ENCODE measurements at regions not wholly inside any gene's neighbourhood (a gene's known extent, or its start where the extent isn't known, plus 50 kb on each side); places are given as distances from the start of the nearest gene placed in this dataset.

DNA sequence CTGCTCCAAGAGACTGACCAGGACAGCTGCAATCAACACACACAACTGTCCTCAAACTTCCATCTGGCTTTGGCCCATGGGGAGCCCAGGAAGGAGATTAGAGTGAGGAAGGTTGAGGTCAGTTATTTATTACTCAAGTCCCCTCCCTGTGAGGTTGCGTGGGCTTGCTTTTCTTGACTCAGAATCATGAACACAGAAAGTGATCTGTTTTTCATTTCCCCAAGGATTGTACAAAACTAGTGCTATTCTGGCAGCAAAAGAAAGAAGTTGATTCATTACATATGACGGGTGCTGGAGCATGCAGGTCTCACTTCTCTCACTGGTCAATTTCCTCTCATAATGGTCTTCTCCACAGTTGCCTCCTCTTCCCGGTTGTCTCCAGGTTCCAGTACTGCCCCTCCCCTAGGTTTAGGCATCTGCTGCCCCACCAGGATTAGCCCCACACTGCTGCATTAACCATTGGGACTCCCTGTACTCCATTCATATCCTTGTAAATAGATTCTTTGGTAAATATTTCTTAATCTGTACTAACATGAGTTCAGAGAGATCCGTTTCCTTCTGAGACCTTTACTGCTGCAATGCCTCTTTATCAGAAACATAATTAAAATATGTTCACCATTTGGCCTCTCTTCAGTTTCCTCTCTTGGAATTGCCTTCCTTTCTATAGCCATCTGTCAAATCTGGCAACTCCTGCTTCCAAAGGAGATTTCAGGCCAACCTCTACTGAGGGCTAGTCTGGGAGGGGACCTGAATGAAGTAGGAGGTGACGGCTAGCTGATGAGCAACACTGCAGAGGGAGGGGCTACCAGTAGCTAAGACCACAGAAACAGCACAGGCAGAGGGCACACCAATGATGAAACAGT is 888.8 kb downstream of the QKI start:
- H2BK15ac ChIP-seq (ENCODE audit: low read depth, low read length), result no peak overlapping the region
- H2BK120ac ChIP-seq (ENCODE audit: low read depth, low read length), result no peak overlapping the region
- no peak overlapping the region for H4K91ac ChIP-seq (ENCODE audit: insufficient read depth, low read depth, low read length)
- intact Hi-C loops (cut with micrococcal nuclease) (no loop called here), dilution Hi-C loops (cut with HindIII; ENCODE audit: low sequenced_read_pairs, unreplicated experiment) (no loop called here), in situ Hi-C loops (cut with MboI; ENCODE audit: low sequenced_read_pairs) (no loop called here)
- no peaks in the 10 kb centered on the region for H3K9me1 ChIP-seq (ENCODE audit: insufficient read depth, low read length)
- H4K8ac ChIP-seq (ENCODE audit: low read depth in 2 of 2, low read length in 2 of 2), result no peak overlapping the region
- H4K20me1 ChIP-seq (ENCODE audit: insufficient read depth, low read length), result no peaks in the 10 kb centered on the region
- CTCF ChIA-PET, result no interaction called here
- H3K4me1 ChIP-seq (ENCODE audit: control insufficient read depth, insufficient read depth, low read length), result no peaks in the 10 kb centered on the region
- H3K27ac ChIP-seq (ENCODE audit: insufficient read depth, low read length), result no peak overlapping the region
- BruUV-seq (replicated peaks), result no TSS peak
- H2BK20ac ChIP-seq (ENCODE audit: low read depth, low read length), result no peak overlapping the region
- POLR2A ChIA-PET (ENCODE audit: unreplicated experiment), result no interaction called here
- H3K27me3 ChIP-seq (ENCODE audit: control insufficient read depth, insufficient read depth, low read length), result no peaks in the 10 kb centered on the region
- DNase-seq (no peak), ATAC-seq (ENCODE audit: low read depth) (no peak)
- no peak overlapping the region for H4K5ac ChIP-seq (ENCODE audit: low read depth, low read length)
- no peak overlapping the region for H3K18ac ChIP-seq (ENCODE audit: low read depth, low read length)
- no peak overlapping the region for H3K4ac ChIP-seq (ENCODE audit: low read depth, low read length)
- H3K79me1 ChIP-seq (ENCODE audit: low read depth in 1 of 2, low read length in 2 of 2), result no peaks in the 10 kb centered on the region
- no peak overlapping the region for H3K56ac ChIP-seq (ENCODE audit: extremely low read depth, insufficient read depth, low read length)
- H2BK5ac ChIP-seq (ENCODE audit: low read depth, low read length, poor library complexity, severe bottlenecking), result no peak overlapping the region
- TF ChIP-seq CHD1 (IDR thresholded peaks at IDR 0.05; ENCODE audit: low read depth, low read length) (no peak), MAZ (IDR thresholded peaks at IDR 0.05; ENCODE audit: borderline replicate concordance, low read depth, low read length) (no peak), FOS (IDR thresholded peaks at IDR 0.05; ENCODE audit: low read depth, low read length) (no peak), CEBPB (IDR thresholded peaks at IDR 0.05; ENCODE audit: low read depth, low read length) (no peak), RCOR1 (IDR thresholded peaks at IDR 0.05; ENCODE audit: insufficient replicate concordance, low read length) (no peak), BHLHE40 (IDR thresholded peaks at IDR 0.05; ENCODE audit: low read depth, low read length) (no peak), MXI1 (IDR thresholded peaks at IDR 0.05; ENCODE audit: borderline replicate concordance, low read depth, low read length) (no peak), RFX5 (IDR thresholded peaks at IDR 0.05; ENCODE audit: low read depth, low read length) (no peak), MAFK (IDR thresholded peaks at IDR 0.05; ENCODE audit: low read depth, low read length) (no peak), NFE2L2 (IDR thresholded peaks at IDR 0.05; ENCODE audit: low read depth, low read length) (no peak), POLR2A (IDR thresholded peaks at IDR 0.05; ENCODE audit: low read depth, low read length) (no peak)
- TF ChIP-seq, protein P1, sequence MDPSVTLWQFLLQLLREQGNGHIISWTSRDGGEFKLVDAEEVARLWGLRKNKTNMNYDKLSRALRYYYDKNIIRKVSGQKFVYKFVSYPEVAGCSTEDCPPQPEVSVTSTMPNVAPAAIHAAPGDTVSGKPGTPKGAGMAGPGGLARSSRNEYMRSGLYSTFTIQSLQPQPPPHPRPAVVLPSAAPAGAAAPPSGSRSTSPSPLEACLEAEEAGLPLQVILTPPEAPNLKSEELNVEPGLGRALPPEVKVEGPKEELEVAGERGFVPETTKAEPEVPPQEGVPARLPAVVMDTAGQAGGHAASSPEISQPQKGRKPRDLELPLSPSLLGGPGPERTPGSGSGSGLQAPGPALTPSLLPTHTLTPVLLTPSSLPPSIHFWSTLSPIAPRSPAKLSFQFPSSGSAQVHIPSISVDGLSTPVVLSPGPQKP (IDR thresholded peaks at IDR 0.05; ENCODE audit: borderline replicate concordance, low read depth, low read length), result no peak
- TF ChIP-seq, protein P2, sequence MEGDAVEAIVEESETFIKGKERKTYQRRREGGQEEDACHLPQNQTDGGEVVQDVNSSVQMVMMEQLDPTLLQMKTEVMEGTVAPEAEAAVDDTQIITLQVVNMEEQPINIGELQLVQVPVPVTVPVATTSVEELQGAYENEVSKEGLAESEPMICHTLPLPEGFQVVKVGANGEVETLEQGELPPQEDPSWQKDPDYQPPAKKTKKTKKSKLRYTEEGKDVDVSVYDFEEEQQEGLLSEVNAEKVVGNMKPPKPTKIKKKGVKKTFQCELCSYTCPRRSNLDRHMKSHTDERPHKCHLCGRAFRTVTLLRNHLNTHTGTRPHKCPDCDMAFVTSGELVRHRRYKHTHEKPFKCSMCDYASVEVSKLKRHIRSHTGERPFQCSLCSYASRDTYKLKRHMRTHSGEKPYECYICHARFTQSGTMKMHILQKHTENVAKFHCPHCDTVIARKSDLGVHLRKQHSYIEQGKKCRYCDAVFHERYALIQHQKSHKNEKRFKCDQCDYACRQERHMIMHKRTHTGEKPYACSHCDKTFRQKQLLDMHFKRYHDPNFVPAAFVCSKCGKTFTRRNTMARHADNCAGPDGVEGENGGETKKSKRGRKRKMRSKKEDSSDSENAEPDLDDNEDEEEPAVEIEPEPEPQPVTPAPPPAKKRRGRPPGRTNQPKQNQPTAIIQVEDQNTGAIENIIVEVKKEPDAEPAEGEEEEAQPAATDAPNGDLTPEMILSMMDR (conservative IDR thresholded peaks at IDR 0.05; ENCODE audit: low read depth, low read length), result no peak
- TF ChIP-seq, protein P3, sequence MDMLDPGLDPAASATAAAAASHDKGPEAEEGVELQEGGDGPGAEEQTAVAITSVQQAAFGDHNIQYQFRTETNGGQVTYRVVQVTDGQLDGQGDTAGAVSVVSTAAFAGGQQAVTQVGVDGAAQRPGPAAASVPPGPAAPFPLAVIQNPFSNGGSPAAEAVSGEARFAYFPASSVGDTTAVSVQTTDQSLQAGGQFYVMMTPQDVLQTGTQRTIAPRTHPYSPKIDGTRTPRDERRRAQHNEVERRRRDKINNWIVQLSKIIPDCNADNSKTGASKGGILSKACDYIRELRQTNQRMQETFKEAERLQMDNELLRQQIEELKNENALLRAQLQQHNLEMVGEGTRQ (IDR thresholded peaks at IDR 0.05; ENCODE audit: low read depth, low read length), result no peak
- H3K4me3 ChIP-seq (ENCODE audit: insufficient read depth, low read depth, low read length), result no peak overlapping the region
- H2AK5ac ChIP-seq (ENCODE audit: low read depth, low read length), result no peak overlapping the region
- H3K9me3 ChIP-seq (ENCODE audit: control insufficient read depth, insufficient read depth, low read length), result peaks cover 18% of the 10 kb centered on the region
- H3K23ac ChIP-seq (ENCODE audit: low read depth, low read length), result no peak overlapping the region
- WGBS, 2 experiments (ENCODE audit: extremely low coverage in 2 of 2, insufficient read length in 1 of 2), result no CpG with 5 or more reads among the region's 5 CpGs
- no peak overlapping the region for H3K9ac ChIP-seq (ENCODE audit: low read depth, low read length)
- no peaks in the 10 kb centered on the region for H3K36me3 ChIP-seq (ENCODE audit: control insufficient read depth, insufficient read depth, low read length)
- H3K14ac ChIP-seq (replicated peaks; ENCODE audit: low read depth, low read length), result no peak overlapping the region
- no peak overlapping the region for H3K4me2 ChIP-seq (ENCODE audit: low read depth, low read length)
- H2AK9ac ChIP-seq (replicated peaks; ENCODE audit: low read depth, low read length, poor library complexity), result no peak overlapping the region
- H2AFZ ChIP-seq (replicated peaks; ENCODE audit: low read length, poor library complexity), result no peak overlapping the region

All from IMR-90 (cell line).